ENCODE measurements at regions not wholly inside any gene's neighbourhood (a gene's known extent, or its start where the extent isn't known, plus 50 kb on each side); places are given as distances from the start of the nearest gene placed in this dataset.

DNA sequence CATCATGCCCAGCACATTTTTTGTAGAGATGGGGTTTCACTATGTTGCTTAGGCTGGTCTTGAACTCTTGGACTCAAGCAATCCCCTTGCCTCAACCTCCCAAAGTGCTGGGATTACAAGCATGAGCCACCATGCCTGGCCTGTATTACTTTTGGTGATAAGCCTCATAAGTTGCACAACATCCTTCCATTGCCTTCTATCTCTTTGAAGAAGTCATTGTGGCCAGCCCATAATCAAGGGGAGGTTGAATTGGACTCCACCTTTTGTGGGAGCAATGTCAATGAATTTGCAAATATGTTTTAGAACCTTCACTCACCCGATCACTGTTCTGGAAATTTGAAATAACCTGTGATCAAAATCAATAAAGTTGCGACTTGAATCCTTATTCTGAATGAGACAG, 104.3 kb upstream of the CLINT1 start:
- TF ChIP-seq POLR2A (IDR thresholded peaks at IDR 0.05) (no peak), POLR2AphosphoS5 (IDR thresholded peaks at IDR 0.05) (no peak), CTCF (IDR thresholded peaks at IDR 0.05) (no peak)
